ENCODE measurements at regions not wholly inside any gene's neighbourhood (a gene's known extent, or its start where the extent isn't known, plus 50 kb on each side); places are given as distances from the start of the nearest gene placed in this dataset.

DNA sequence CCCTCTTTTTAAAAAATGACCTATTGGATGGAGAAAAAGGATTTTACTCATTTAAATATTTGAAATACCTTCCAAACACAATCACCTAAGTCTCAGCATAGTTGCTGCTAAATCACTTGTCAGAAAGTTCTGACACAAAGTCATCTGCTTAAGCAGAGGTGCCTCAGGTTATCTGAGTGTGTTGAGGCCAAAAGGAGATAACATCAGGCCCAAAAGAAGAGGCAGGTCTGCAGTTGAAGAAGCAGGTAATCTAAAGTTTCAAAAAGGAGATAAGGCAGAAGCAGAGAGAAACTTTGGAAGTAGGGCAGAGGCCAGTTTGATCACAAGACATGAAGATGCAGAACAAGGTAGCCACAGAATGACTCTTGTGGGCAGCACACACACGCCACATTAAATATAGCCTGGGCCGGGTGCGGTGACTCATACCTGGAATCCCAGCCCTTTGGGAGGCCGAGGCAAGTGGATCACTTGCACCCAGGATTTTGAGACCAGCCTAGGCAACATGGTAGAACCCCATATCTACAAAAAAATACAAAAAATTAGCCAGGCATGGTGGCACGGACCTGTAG is 175.7 kb upstream of the API5 start:
- TF ChIP-seq POLR2A (IDR thresholded peaks at IDR 0.05; ENCODE audit: low read depth, low read length) (no peak), TAF1 (IDR thresholded peaks at IDR 0.05; ENCODE audit: low read depth, low read length) (no peak), POLR2AphosphoS5 (IDR thresholded peaks at IDR 0.05; ENCODE audit: low read depth, low read length) (no peak), PAX5 (IDR thresholded peaks at IDR 0.05; ENCODE audit: insufficient read depth, low read length, severe bottlenecking) (no peak)

Data from GM12891 (cell line).